HEK293 (cell line): ENCODE measurements at regions not wholly inside any gene's neighbourhood (a gene's known extent, or its start where the extent isn't known, plus 50 kb on each side); places are given as distances from the start of the nearest gene placed in this dataset.

ENCODE experiments used
- CTCF ChIA-PET: fragments of 350-600 bp; formaldehyde crosslinking; extraction: SDS; loops from one replicate; lab custom pipeline; 2021; ENCODE audit warnings: antibody characterized with exemption; lab: Yijun Ruan, JAX
- POLR2A ChIA-PET: fragments of 300-600 bp; formaldehyde crosslinking; extraction: SDS; loops from one replicate; lab custom pipeline; 2020; ENCODE audit warnings: antibody characterized with exemption, inconsistent platforms; lab: Yijun Ruan, JAX
- H3K27ac ChIP-seq: fragments of 200-500 bp; sonication (Bioruptor generic); 2 replicates; pipeline ENCODE4 v1.5.1; 2014; ENCODE audit warnings: low read depth, low read length, control low read depth, inconsistent platforms; ENCODE audit errors: extremely low read depth
- H3K36me3 ChIP-seq, 2 experiments: fragments of 200-500 bp in 1 of 2; sonication (Bioruptor generic) in 1 of 2; 1 replicate in 1 of 2; 2 replicates in 1 of 2; pipeline ENCODE4 v1.5.1; 2014 to 2017; ENCODE audit warnings: inconsistent platforms in 2 of 2, low read length in 2 of 2; ENCODE audit not compliant: control insufficient read depth in 2 of 2, insufficient read depth in 1 of 2
- H3K4me1 ChIP-seq: fragments of 200-500 bp; sonication (Bioruptor generic); 2 replicates; pipeline ENCODE4 v1.5.1; 2014; ENCODE audit warnings: mild to moderate bottlenecking, low read length, inconsistent platforms; ENCODE audit not compliant: control insufficient read depth, insufficient read depth
- H3K4me3 ChIP-seq: 2 replicates; pipeline ENCODE4 v1.5.1; 2011; ENCODE audit warnings: low read depth, mild to moderate bottlenecking, control low read depth, low read length, moderate library complexity
- H3K9me3 ChIP-seq: fragments of 200-500 bp; sonication (Bioruptor generic); 2 replicates; pipeline ENCODE4 v1.5.1; 2014; ENCODE audit warnings: low read depth, low read length, inconsistent platforms; ENCODE audit not compliant: control insufficient read depth, insufficient read depth
- FEZF1 ChIP-seq: fragments of 450-650 bp; formaldehyde crosslinking; IDR thresholded peaks from 2 replicates; pipeline ENCODE4 v1.5.1; 2016; ENCODE audit warnings: missing biosample characterization, missing genetic modification characterization
- HOXD13 ChIP-seq: sonication (generic); formaldehyde crosslinking; IDR thresholded peaks from 2 replicates; pipeline ENCODE4 v1.8.0; 2022; ENCODE audit warnings: missing genetic modification reagents, borderline replicate concordance
- MEIS1 ChIP-seq: sonication (generic); formaldehyde crosslinking; IDR thresholded peaks from 2 replicates; pipeline ENCODE4 v1.8.1; 2022; ENCODE audit warnings: missing genetic modification reagents, mild to moderate bottlenecking, borderline replicate concordance
- RBAK ChIP-seq: fragments of 450-650 bp; formaldehyde crosslinking; IDR thresholded peaks from 2 replicates; pipeline ENCODE4 v1.5.1; 2016; ENCODE audit warnings: missing biosample characterization, missing genetic modification characterization
- REPIN1 ChIP-seq: fragments of 450-650 bp; formaldehyde crosslinking; IDR thresholded peaks from 2 replicates; pipeline ENCODE4 v1.5.1; 2017; ENCODE audit warnings: missing biosample characterization, missing genetic modification characterization, low read depth
- SCRT1 ChIP-seq: fragments of 450-650 bp; formaldehyde crosslinking; IDR thresholded peaks from 2 replicates; pipeline ENCODE4 v1.5.1; 2016; ENCODE audit warnings: missing biosample characterization, missing genetic modification characterization, borderline replicate concordance
- SETDB1 ChIP-seq: IDR thresholded peaks from one replicate; pipeline ENCODE4 v1.6.1; 2017; ENCODE audit warnings: mild to moderate bottlenecking, low read length, moderate library complexity, mixed read lengths; ENCODE audit not compliant: insufficient read length
- ZEB2 ChIP-seq: fragments of 450-650 bp; formaldehyde crosslinking; IDR thresholded peaks from 2 replicates; pipeline ENCODE4 v1.5.1; 2016; ENCODE audit warnings: missing biosample characterization, missing genetic modification characterization
- ZFP41 ChIP-seq: fragments of 450-650 bp; formaldehyde crosslinking; IDR thresholded peaks from 2 replicates; pipeline ENCODE4 v1.5.1; 2016; ENCODE audit warnings: missing biosample characterization, missing genetic modification characterization, borderline replicate concordance
- ZNF175 ChIP-seq: fragments of 450-650 bp; formaldehyde crosslinking; IDR thresholded peaks from 2 replicates; pipeline ENCODE4 v1.5.1; 2016; ENCODE audit warnings: missing biosample characterization, missing genetic modification characterization
- ZNF266 ChIP-seq: fragments of 450-650 bp; formaldehyde crosslinking; IDR thresholded peaks from 2 replicates; pipeline ENCODE4 v1.5.1; 2016; ENCODE audit warnings: missing biosample characterization, missing genetic modification characterization, low read depth
- ZNF324 ChIP-seq: fragments of 450-650 bp; formaldehyde crosslinking; IDR thresholded peaks from 2 replicates; pipeline ENCODE4 v1.5.1; 2016; ENCODE audit warnings: missing biosample characterization, missing genetic modification characterization
- ZNF350 ChIP-seq: fragments of 450-650 bp; formaldehyde crosslinking; IDR thresholded peaks from 2 replicates; pipeline ENCODE4 v1.5.0; 2017; ENCODE audit warnings: missing biosample characterization, mild to moderate bottlenecking, missing genetic modification characterization
- ZNF391 ChIP-seq: fragments of 450-650 bp; formaldehyde crosslinking; IDR thresholded peaks from 2 replicates; pipeline ENCODE4 v1.5.1; 2016; ENCODE audit warnings: low read depth, missing biosample characterization, missing genetic modification characterization, borderline replicate concordance
- ZNF776 ChIP-seq: fragments of 450-650 bp; formaldehyde crosslinking; IDR thresholded peaks from 2 replicates; pipeline ENCODE4 v1.5.0; 2017; ENCODE audit warnings: missing biosample characterization, missing genetic modification characterization, borderline replicate concordance
- ZNF785 ChIP-seq: fragments of 450-650 bp; formaldehyde crosslinking; IDR thresholded peaks from 2 replicates; pipeline ENCODE4 v1.5.1; 2016; ENCODE audit warnings: missing biosample characterization, missing genetic modification characterization
- ZSCAN23 ChIP-seq: fragments of 450-650 bp; formaldehyde crosslinking; IDR thresholded peaks from 2 replicates; pipeline ENCODE4 v1.5.1; 2016; ENCODE audit warnings: missing biosample characterization, missing genetic modification characterization
- TF ChIP-seq, protein P1 (sequence below): fragments of 450-650 bp; formaldehyde crosslinking; IDR thresholded peaks from 2 replicates; pipeline ENCODE4 v1.5.1; 2017; ENCODE audit warnings: missing biosample characterization, missing genetic modification characterization
- TF ChIP-seq, protein P2 (sequence below): fragments of 450-650 bp; formaldehyde crosslinking; IDR thresholded peaks from 2 replicates; pipeline ENCODE4 v1.5.0; 2017; ENCODE audit warnings: missing biosample characterization, missing genetic modification characterization, borderline replicate concordance
- TF ChIP-seq, protein P3 (sequence below): fragments of 450-650 bp; formaldehyde crosslinking; IDR thresholded peaks from 2 replicates; pipeline ENCODE4 v1.5.1; 2016; ENCODE audit warnings: missing biosample characterization, missing genetic modification characterization

DNA sequence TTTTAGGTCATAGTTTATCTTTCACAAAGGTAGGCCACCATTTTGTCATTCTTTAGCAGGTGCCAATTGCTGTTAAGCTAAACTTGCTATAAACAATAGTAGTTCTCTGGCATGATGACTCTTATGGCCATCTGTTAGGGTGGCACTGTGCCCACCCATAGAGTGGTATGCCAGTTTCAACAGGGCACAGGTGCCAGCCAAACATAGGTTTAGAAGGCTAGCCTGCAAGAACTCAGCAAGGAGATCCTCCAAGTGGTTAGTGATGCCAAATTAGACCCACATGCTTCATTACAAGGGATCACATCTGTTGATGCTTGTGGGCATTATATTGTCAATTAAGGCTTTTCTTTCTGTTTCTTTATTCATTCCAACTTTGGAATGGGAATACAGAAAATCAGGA, 204.5 kb downstream of the FMR1NB start:
- H3K9me3 ChIP-seq: no peaks in the 10 kb centered on the region
- no peaks in the 10 kb centered on the region for H3K4me1 ChIP-seq
- no peaks in the 10 kb centered on the region for H3K36me3 ChIP-seq
- POLR2A ChIA-PET: no interaction called here
- no peak overlapping the region for H3K4me3 ChIP-seq
- CTCF ChIA-PET: no interaction called here
- TF ChIP-seq ZSCAN23 (tag by site-specific recombination) (no peak), HOXD13 (no peak), ZNF175 (tag by site-specific recombination) (no peak), RBAK (tag by site-specific recombination) (no peak), SETDB1 (no peak)
- TF ChIP-seq, protein P1, sequence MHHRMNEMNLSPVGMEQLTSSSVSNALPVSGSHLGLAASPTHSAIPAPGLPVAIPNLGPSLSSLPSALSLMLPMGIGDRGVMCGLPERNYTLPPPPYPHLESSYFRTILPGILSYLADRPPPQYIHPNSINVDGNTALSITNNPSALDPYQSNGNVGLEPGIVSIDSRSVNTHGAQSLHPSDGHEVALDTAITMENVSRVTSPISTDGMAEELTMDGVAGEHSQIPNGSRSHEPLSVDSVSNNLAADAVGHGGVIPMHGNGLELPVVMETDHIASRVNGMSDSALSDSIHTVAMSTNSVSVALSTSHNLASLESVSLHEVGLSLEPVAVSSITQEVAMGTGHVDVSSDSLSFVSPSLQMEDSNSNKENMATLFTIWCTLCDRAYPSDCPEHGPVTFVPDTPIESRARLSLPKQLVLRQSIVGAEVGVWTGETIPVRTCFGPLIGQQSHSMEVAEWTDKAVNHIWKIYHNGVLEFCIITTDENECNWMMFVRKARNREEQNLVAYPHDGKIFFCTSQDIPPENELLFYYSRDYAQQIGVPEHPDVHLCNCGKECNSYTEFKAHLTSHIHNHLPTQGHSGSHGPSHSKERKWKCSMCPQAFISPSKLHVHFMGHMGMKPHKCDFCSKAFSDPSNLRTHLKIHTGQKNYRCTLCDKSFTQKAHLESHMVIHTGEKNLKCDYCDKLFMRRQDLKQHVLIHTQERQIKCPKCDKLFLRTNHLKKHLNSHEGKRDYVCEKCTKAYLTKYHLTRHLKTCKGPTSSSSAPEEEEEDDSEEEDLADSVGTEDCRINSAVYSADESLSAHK (tag by site-specific recombination): no peak
- TF ChIP-seq, protein P2, sequence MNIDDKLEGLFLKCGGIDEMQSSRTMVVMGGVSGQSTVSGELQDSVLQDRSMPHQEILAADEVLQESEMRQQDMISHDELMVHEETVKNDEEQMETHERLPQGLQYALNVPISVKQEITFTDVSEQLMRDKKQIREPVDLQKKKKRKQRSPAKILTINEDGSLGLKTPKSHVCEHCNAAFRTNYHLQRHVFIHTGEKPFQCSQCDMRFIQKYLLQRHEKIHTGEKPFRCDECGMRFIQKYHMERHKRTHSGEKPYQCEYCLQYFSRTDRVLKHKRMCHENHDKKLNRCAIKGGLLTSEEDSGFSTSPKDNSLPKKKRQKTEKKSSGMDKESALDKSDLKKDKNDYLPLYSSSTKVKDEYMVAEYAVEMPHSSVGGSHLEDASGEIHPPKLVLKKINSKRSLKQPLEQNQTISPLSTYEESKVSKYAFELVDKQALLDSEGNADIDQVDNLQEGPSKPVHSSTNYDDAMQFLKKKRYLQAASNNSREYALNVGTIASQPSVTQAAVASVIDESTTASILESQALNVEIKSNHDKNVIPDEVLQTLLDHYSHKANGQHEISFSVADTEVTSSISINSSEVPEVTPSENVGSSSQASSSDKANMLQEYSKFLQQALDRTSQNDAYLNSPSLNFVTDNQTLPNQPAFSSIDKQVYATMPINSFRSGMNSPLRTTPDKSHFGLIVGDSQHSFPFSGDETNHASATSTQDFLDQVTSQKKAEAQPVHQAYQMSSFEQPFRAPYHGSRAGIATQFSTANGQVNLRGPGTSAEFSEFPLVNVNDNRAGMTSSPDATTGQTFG (tag by site-specific recombination): no peak
- TF ChIP-seq, all 188 proteins: peak for 0
- H3K27ac ChIP-seq: no peak overlapping the region

DNA sequence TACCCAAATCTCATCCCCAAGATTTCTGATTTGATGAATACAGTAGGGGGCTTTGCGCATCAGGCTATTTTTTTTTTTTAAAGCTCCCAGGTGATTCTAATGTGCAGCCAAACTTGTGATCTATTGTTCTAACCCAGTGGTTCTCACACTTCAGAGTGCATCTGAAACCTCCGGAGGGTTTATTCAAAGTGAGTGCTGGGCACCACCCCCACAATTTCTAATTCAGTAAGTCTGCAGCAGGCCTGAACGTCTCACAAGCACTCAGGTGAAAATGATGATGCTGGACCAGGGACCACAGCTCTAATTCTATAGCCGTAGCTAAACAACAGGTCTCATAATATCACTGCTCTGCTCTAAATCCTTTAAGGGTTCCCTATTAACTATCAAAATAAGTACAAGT, 211.4 kb downstream of the FMR1NB start:
- ChIA-PET CTCF (interaction anchor here (0.6 to 1.0 kb wide), 2 partner anchors 33 to 144 kb away, joined by 4 to 5 read pairs; no protein-coding TSS in a partner anchor), POLR2A (no interaction called here)
- TF ChIP-seq, protein P3, sequence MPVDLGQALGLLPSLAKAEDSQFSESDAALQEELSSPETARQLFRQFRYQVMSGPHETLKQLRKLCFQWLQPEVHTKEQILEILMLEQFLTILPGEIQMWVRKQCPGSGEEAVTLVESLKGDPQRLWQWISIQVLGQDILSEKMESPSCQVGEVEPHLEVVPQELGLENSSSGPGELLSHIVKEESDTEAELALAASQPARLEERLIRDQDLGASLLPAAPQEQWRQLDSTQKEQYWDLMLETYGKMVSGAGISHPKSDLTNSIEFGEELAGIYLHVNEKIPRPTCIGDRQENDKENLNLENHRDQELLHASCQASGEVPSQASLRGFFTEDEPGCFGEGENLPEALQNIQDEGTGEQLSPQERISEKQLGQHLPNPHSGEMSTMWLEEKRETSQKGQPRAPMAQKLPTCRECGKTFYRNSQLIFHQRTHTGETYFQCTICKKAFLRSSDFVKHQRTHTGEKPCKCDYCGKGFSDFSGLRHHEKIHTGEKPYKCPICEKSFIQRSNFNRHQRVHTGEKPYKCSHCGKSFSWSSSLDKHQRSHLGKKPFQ (tag by site-specific recombination): no peak
- TF ChIP-seq ZNF350 (tag by site-specific recombination): no peak
- no peak for TF ChIP-seq FEZF1 (tag by site-specific recombination)
- TF ChIP-seq ZFP41: no peak
- TF ChIP-seq ZNF785 (tag by site-specific recombination): no peak
- TF ChIP-seq ZNF324 (tag by site-specific recombination): no peak
- no peak for TF ChIP-seq MEIS1 (CRISPR knock-in tag)
- TF ChIP-seq ZNF776 (tag by site-specific recombination): no peak
- no peak for TF ChIP-seq REPIN1 (tag by site-specific recombination)
- no peak for TF ChIP-seq ZNF391 (tag by site-specific recombination)
- TF ChIP-seq RBAK (tag by site-specific recombination): no peak
- no peak for TF ChIP-seq SETDB1
- no peak for TF ChIP-seq ZNF266 (tag by site-specific recombination)
- no peak for TF ChIP-seq ZEB2 (tag by site-specific recombination)
- no peak for TF ChIP-seq SCRT1
- no peak overlapping the region for H3K4me3 ChIP-seq
- no peaks in the 10 kb centered on the region for H3K4me1 ChIP-seq
- H3K9me3 ChIP-seq: no peaks in the 10 kb centered on the region; the same call in 1 of the 2 replicates
- no peaks in the 10 kb centered on the region for H3K36me3 ChIP-seq
- no peak overlapping the region for H3K27ac ChIP-seq
